Liver (tissue), 8 donors: ENCODE measurements at regions not wholly inside any gene's neighbourhood (a gene's known extent, or its start where the extent isn't known, plus 50 kb on each side); places are given as distances from the start of the nearest gene placed in this dataset.
A peak's percentile ranks its signal among the peaks of the same experiment; 100 is the strongest.

Source experiments
- DNase-seq: peaks from one replicate; pipeline ENCODE4 v3.0.0-alpha.2; 2017; ENCODE audit warnings: low spot score
- H3K27ac ChIP-seq, 2 donors: one replicate each; pipeline ENCODE4 v1.7.0; 2013; ENCODE audit warnings: inconsistent platforms in 2 of 2, low read length in 2 of 2, control low read depth in 1 of 2, low read depth in 1 of 2, mild to moderate bottlenecking in 1 of 2
- H3K27me3 ChIP-seq, 4 donors: one replicate each; pipeline versions ENCODE4 v1.6.1 to v1.7.0; 2013; ENCODE audit warnings: low read length in 3 of 4, inconsistent platforms in 1 of 4, mild to moderate bottlenecking in 1 of 4, moderate library complexity in 1 of 4; ENCODE audit not compliant: control insufficient read depth in 4 of 4, insufficient read depth in 4 of 4
- H3K36me3 ChIP-seq, 4 donors: one replicate each; pipeline versions ENCODE4 v1.6.1 to v1.7.0; 2013; ENCODE audit warnings: low read length in 3 of 4, mild to moderate bottlenecking in 3 of 4, low read depth in 1 of 4, moderate library complexity in 1 of 4; ENCODE audit not compliant: control insufficient read depth in 4 of 4, insufficient read depth in 3 of 4
- H3K4me1 ChIP-seq, 4 donors: one replicate each; pipeline versions ENCODE4 v1.6.1 to v1.7.0; 2013; ENCODE audit warnings: low read length in 3 of 4, mild to moderate bottlenecking in 3 of 4, moderate library complexity in 1 of 4; ENCODE audit not compliant: control insufficient read depth in 4 of 4, insufficient read depth in 4 of 4
- H3K4me3 ChIP-seq, 3 donors: one replicate each; pipeline versions ENCODE4 v1.6.1 to v1.7.0; 2013; ENCODE audit warnings: low read length in 3 of 3, control low read depth in 1 of 3, low read depth in 1 of 3, mild to moderate bottlenecking in 1 of 3
- H3K9ac ChIP-seq, 2 donors: one replicate each; pipeline ENCODE4 v1.7.0; 2013; ENCODE audit warnings: low read length in 2 of 2, mild to moderate bottlenecking in 2 of 2, moderate library complexity in 2 of 2, control low read depth in 1 of 2, low read depth in 1 of 2
- H3K9me3 ChIP-seq, 4 donors: one replicate each; pipeline versions ENCODE4 v1.6.1 to v1.7.0; 2013; ENCODE audit warnings: low read length in 3 of 4; ENCODE audit not compliant: control insufficient read depth in 4 of 4
- ATF3 ChIP-seq: IDR thresholded peaks from 2 replicates; pipeline ENCODE4 v1.6.1; 2016; ENCODE audit warnings: antibody characterized with exemption
- EGR1 ChIP-seq, 2 donors: IDR thresholded peaks; 2 replicates each; pipeline ENCODE4 v1.6.1; 2016 to 2018; ENCODE audit warnings: antibody characterized with exemption in 2 of 2, low read depth in 2 of 2
- FOXA1 ChIP-seq: IDR thresholded peaks from 2 replicates; pipeline ENCODE4 v1.6.1; 2016; ENCODE audit warnings: antibody characterized with exemption
- FOXA2 ChIP-seq: IDR thresholded peaks from 2 replicates; pipeline ENCODE4 v1.6.1; 2016; ENCODE audit warnings: antibody characterized with exemption
- GABPA ChIP-seq, 2 donors: IDR thresholded peaks in 1 of 2; conservative IDR thresholded peaks in 1 of 2; 2 replicates each; pipeline ENCODE4 v1.6.1; 2016; ENCODE audit warnings: antibody characterized with exemption in 2 of 2, mild to moderate bottlenecking in 1 of 2, moderate library complexity in 1 of 2
- HNF4A ChIP-seq, 2 donors: conservative IDR thresholded peaks; 2 replicates each; pipeline ENCODE4 v1.6.1; 2016; ENCODE audit warnings: antibody characterized with exemption in 2 of 2, mild to moderate bottlenecking in 2 of 2
- HNF4G ChIP-seq: IDR thresholded peaks from 2 replicates; pipeline ENCODE4 v1.6.1; 2016; ENCODE audit warnings: antibody characterized with exemption
- JUND ChIP-seq, 2 donors: IDR thresholded peaks; 2 replicates each; pipeline ENCODE4 v1.6.1; 2016; ENCODE audit warnings: antibody characterized with exemption in 2 of 2
- MAX ChIP-seq: IDR thresholded peaks from 2 replicates; pipeline ENCODE4 v1.6.1; 2016; ENCODE audit warnings: antibody characterized with exemption
- NR2F2 ChIP-seq: IDR thresholded peaks from 2 replicates; pipeline ENCODE4 v1.6.1; 2016; ENCODE audit warnings: antibody characterized with exemption
- RAD21 ChIP-seq, 2 donors: IDR thresholded peaks; 2 replicates each; pipeline ENCODE4 v1.6.1; 2016; ENCODE audit warnings: antibody characterized with exemption in 2 of 2, mild to moderate bottlenecking in 2 of 2
- REST ChIP-seq: IDR thresholded peaks from 2 replicates; pipeline ENCODE4 v1.6.1; 2016; ENCODE audit warnings: antibody characterized with exemption, mild to moderate bottlenecking
- RXRA ChIP-seq, 2 donors: IDR thresholded peaks; 2 replicates each; pipeline ENCODE4 v1.6.1; 2017 to 2018; ENCODE audit warnings: antibody characterized with exemption in 2 of 2, mild to moderate bottlenecking in 1 of 2
- SP1 ChIP-seq: IDR thresholded peaks from 2 replicates; pipeline ENCODE4 v1.6.1; 2018; ENCODE audit warnings: antibody characterized with exemption, mild to moderate bottlenecking
- TAF1 ChIP-seq: conservative IDR thresholded peaks from 2 replicates; pipeline ENCODE4 v1.6.1; 2016; ENCODE audit warnings: antibody characterized with exemption, mild to moderate bottlenecking
- YY1 ChIP-seq: IDR thresholded peaks from 2 replicates; pipeline ENCODE4 v1.6.1; 2016; ENCODE audit warnings: antibody characterized with exemption, mild to moderate bottlenecking
- WGBS: extraction: QIAGEN DNeasy Blood & Tissue Kit; methylation state at CpG from one replicate; pipeline ENCODE4 v1.1.7; 2013; 5-methylcytosine and 5-hydroxymethylcytosine counted together
- TF ChIP-seq, protein P1 (sequence below): fragments of 150-350 bp; IDR thresholded peaks from 2 replicates; pipeline ENCODE4 v1.5.1; 2017; ENCODE audit warnings: improper control_type of control experiment, low read depth, low read length; ENCODE audit not compliant: missing input control
- TF ChIP-seq, protein P2 (sequence below): IDR thresholded peaks from 2 replicates; pipeline ENCODE4 v1.6.1; 2016; ENCODE audit warnings: antibody characterized with exemption
- donor health status: healthy.
- donor health status: healthy.
- donor health status: healthy.
- donor health status: healthy.
- donor health status: healthy.

GRCh38 chr1:181166377-181167196, 78.1 kb downstream of the IER5 start:
- Histone ChIP-seq H3K27me3 (no peaks in the 10 kb centered on the region), H3K9ac (no peak overlapping the region), H3K27ac (no peak overlapping the region), H3K4me3 (no peak overlapping the region), H3K36me3 (no peaks in the 10 kb centered on the region), H3K4me1 (peaks cover 0 to 2% (median 0%) of the 10 kb centered on the region in 4 donors), H3K9me3 (peaks cover 0 to 17% (median 2%) of the 10 kb centered on the region in 4 donors)
- peak; percentile 63 for DNase-seq
- WGBS: 35% methylated on average over 14 of the region's 14 CpGs
- peak; percentile 92 to 93 for TF ChIP-seq RAD21 (IDR thresholded peaks at IDR 0.05)
- TF ChIP-seq HNF4G: no peak
- no peak for TF ChIP-seq REST
- TF ChIP-seq FOXA2: no peak
- peak; percentile 42 for TF ChIP-seq YY1
- no peak for TF ChIP-seq TAF1
- TF ChIP-seq RXRA (IDR thresholded peaks at IDR 0.05): no peak
- no peak for TF ChIP-seq HNF4A (conservative IDR thresholded peaks at IDR 0.05)
- TF ChIP-seq EGR1 (IDR thresholded peaks at IDR 0.05; ENCODE audit: low read depth in 2 of 2): no peak
- TF ChIP-seq, protein P1, sequence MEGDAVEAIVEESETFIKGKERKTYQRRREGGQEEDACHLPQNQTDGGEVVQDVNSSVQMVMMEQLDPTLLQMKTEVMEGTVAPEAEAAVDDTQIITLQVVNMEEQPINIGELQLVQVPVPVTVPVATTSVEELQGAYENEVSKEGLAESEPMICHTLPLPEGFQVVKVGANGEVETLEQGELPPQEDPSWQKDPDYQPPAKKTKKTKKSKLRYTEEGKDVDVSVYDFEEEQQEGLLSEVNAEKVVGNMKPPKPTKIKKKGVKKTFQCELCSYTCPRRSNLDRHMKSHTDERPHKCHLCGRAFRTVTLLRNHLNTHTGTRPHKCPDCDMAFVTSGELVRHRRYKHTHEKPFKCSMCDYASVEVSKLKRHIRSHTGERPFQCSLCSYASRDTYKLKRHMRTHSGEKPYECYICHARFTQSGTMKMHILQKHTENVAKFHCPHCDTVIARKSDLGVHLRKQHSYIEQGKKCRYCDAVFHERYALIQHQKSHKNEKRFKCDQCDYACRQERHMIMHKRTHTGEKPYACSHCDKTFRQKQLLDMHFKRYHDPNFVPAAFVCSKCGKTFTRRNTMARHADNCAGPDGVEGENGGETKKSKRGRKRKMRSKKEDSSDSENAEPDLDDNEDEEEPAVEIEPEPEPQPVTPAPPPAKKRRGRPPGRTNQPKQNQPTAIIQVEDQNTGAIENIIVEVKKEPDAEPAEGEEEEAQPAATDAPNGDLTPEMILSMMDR: peak; percentile 96
- TF ChIP-seq FOXA1: no peak

DNA sequence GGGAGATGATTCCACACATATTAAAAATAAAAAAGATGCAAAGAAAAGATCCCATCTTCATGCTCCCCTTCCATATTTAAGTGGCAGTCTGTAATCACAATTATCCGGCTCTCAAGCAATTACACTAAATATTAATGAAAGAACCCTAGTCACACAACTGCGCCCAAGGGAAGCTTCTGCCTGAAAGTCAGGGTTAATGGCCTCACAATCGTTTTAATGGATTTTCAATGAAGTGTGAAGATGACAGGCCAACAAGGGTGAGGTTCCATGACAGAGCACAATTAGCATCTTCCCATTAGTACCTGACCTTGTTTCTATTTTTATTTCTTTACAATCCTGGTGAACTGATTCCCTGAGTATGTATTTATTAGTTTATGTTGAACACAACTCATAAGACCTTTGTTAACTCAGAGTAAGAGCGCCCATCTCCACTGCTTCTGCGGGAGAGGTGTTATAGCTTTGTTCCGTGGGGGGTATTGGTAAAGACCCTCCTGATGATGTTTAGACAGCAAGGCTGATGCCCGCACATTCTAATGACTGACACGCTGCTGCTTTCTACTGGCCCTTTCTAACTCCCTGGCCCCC, 80.9 kb downstream of the IER5 start:
- peaks cover 0 to 8% (median 4%) of the 10 kb centered on the region in 4 donors for H3K9me3 ChIP-seq
- peaks cover 0 to 2% (median 0%) of the 10 kb centered on the region in 4 donors for H3K4me1 ChIP-seq
- H3K4me3 ChIP-seq: no peak overlapping the region
- no peak overlapping the region for H3K9ac ChIP-seq
- no peaks in the 10 kb centered on the region for H3K27me3 ChIP-seq
- H3K36me3 ChIP-seq: no peaks in the 10 kb centered on the region
- no peak overlapping the region for H3K27ac ChIP-seq
- WGBS: 77% methylated on average over 8 of the region's 8 CpGs
- no peak for DNase-seq
- no peak for TF ChIP-seq MAX
- no peak for TF ChIP-seq GABPA (IDR thresholded peaks at IDR 0.05 in 1 of 2, conservative IDR thresholded peaks at IDR 0.05 in 1 of 2)
- no peak for TF ChIP-seq YY1
- TF ChIP-seq RAD21 (IDR thresholded peaks at IDR 0.05): no peak
- TF ChIP-seq ATF3: no peak
- no peak for TF ChIP-seq HNF4A (conservative IDR thresholded peaks at IDR 0.05)
- TF ChIP-seq HNF4G: no peak
- TF ChIP-seq NR2F2: no peak
- TF ChIP-seq EGR1 (IDR thresholded peaks at IDR 0.05; ENCODE audit: low read depth in 2 of 2): no peak
- no peak for TF ChIP-seq JUND (IDR thresholded peaks at IDR 0.05)
- TF ChIP-seq FOXA1: no peak
- TF ChIP-seq REST: no peak
- TF ChIP-seq, protein P2, sequence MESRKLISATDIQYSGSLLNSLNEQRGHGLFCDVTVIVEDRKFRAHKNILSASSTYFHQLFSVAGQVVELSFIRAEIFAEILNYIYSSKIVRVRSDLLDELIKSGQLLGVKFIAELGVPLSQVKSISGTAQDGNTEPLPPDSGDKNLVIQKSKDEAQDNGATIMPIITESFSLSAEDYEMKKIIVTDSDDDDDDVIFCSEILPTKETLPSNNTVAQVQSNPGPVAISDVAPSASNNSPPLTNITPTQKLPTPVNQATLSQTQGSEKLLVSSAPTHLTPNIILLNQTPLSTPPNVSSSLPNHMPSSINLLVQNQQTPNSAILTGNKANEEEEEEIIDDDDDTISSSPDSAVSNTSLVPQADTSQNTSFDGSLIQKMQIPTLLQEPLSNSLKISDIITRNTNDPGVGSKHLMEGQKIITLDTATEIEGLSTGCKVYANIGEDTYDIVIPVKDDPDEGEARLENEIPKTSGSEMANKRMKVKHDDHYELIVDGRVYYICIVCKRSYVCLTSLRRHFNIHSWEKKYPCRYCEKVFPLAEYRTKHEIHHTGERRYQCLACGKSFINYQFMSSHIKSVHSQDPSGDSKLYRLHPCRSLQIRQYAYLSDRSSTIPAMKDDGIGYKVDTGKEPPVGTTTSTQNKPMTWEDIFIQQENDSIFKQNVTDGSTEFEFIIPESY: no peak
- no peak for TF ChIP-seq RXRA (IDR thresholded peaks at IDR 0.05)
- TF ChIP-seq SP1: no peak
